CD4-positive, alpha-beta memory T cell (primary cell): ENCODE measurements at regions not wholly inside any gene's neighbourhood (a gene's known extent, or its start where the extent isn't known, plus 50 kb on each side); places are given as distances from the start of the nearest gene placed in this dataset.

ENCODE experiments used
- CTCF ChIA-PET: fragments of 350-600 bp; sonication (Branson Sonifier 250); formaldehyde crosslinking; loops from one replicate; lab custom pipeline; 2021; ENCODE audit warnings: inconsistent platforms; ENCODE audit not compliant: partially characterized antibody; lab: Charles Lee
- POLR2A ChIA-PET: fragments of 350-600 bp; sonication (Branson Sonifier 250); formaldehyde crosslinking; loops from one replicate; lab custom pipeline; 2021; ENCODE audit not compliant: partially characterized antibody; lab: Charles Lee
- DNase-seq, 5 donors: peaks; one replicate each; pipeline versions ENCODE4 v3.0.0 to v3.0.0-alpha.2; 2020 to 2022; ENCODE audit warnings: mixed read lengths in 1 of 5
- H3K27ac ChIP-seq: one replicate; pipeline ENCODE4 v1.7.0; 2013; ENCODE audit warnings: low read depth, low read length
- H3K27me3 ChIP-seq: 2 replicates; pipeline ENCODE4 v1.7.0; 2013; ENCODE audit warnings: mild to moderate bottlenecking, low read length, moderate library complexity; ENCODE audit not compliant: insufficient read depth
- H3K36me3 ChIP-seq: 2 replicates; pipeline ENCODE4 v1.7.0; 2013; ENCODE audit warnings: mild to moderate bottlenecking, low read length, moderate library complexity; ENCODE audit not compliant: insufficient read depth
- H3K4me1 ChIP-seq: 2 replicates; pipeline ENCODE4 v1.7.0; 2013; ENCODE audit warnings: mild to moderate bottlenecking, low read length, moderate library complexity; ENCODE audit not compliant: insufficient read depth
- H3K4me3 ChIP-seq, 2 donors: one replicate each; pipeline ENCODE4 v1.7.0; 2013; ENCODE audit warnings: low read length in 2 of 2, mild to moderate bottlenecking in 1 of 2
- H3K9me3 ChIP-seq, 2 donors: one replicate each; pipeline ENCODE4 v1.7.0; 2013; ENCODE audit warnings: low read length in 2 of 2, control low read depth in 1 of 2; ENCODE audit not compliant: control insufficient read depth in 1 of 2
- H3K27ac Mint-ChIP-seq, 7 donors: one replicate each; pipeline ENCODE4 v1.8.0; 2020 to 2021; ENCODE audit warnings: mixed read lengths in 7 of 7, mild to moderate bottlenecking in 6 of 7, inconsistent platforms in 3 of 7, moderate library complexity in 3 of 7
- H3K27me3 Mint-ChIP-seq, 2 donors: one replicate each; pipeline ENCODE4 v1.8.0; 2020 to 2021; ENCODE audit warnings: mixed read lengths in 2 of 2
- H3K36me3 Mint-ChIP-seq, 2 donors: one replicate each; pipeline ENCODE4 v1.8.0; 2020 to 2021; ENCODE audit warnings: mixed read lengths in 2 of 2, inconsistent platforms in 1 of 2, mild to moderate bottlenecking in 1 of 2
- H3K4me1 Mint-ChIP-seq, 4 donors: one replicate each; pipeline ENCODE4 v1.8.0; 2020 to 2021; ENCODE audit warnings: mixed read lengths in 4 of 4, mild to moderate bottlenecking in 1 of 4
- H3K4me3 Mint-ChIP-seq, 8 donors: one replicate each; pipeline ENCODE4 v1.8.0; 2020 to 2021; ENCODE audit warnings: mixed read lengths in 8 of 8, mild to moderate bottlenecking in 7 of 8, moderate library complexity in 6 of 8, inconsistent platforms in 3 of 8
- H3K9me3 Mint-ChIP-seq, 8 donors: one replicate each; pipeline ENCODE4 v1.8.0; 2020 to 2021; ENCODE audit warnings: mixed read lengths in 8 of 8, mild to moderate bottlenecking in 5 of 8, inconsistent platforms in 3 of 8, moderate library complexity in 1 of 8
- intact Hi-C: fragments of 100-400 bp; cut with micrococcal nuclease; formaldehyde crosslinking; loops from one replicate; pipeline ENCODE4 v1.15.1; 2023

DNA sequence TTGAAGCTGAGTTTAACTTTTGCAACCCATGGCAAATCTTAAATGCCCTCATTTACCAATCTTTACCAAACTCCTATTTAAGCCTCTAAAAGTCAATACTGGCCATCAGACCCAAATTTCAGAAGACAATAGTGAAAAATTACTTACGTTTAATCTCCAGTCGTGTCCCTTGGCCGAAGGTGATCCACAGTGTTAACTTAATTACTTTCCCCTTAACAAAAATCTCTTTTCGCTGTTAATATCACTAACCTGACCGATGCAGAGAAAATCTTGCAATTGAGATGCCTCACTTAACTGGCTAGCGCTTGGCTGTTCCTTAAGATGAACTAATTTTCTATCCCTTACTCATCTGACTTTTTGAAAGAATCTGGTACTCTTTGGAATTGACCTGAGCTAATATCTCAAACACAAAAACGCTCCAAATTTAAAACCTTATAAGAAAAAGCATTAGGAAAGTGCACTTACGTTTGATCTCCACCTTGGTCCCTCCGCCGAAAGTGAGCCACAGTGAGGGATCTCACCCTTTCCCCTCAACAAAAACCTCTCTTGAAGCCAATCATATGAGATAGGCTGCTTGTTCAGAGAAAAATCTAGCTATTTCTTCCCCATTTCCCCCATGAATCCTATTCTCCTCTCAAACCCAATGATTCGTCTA is 169.1 kb downstream of the RPIA start:
- H3K4me1 ChIP-seq: no peaks in the 10 kb centered on the region
- H3K27me3 ChIP-seq: peaks cover 4% of the 10 kb centered on the region
- no peak overlapping the region for H3K4me3 ChIP-seq
- Mint-ChIP-seq H3K4me3 (no peak overlapping the region), H3K36me3 (no peaks in the 10 kb centered on the region), H3K9me3 (no peaks in the 10 kb centered on the region), H3K27me3 (peaks cover 14 to 29% of the 10 kb centered on the region in 2 donors), H3K4me1 (no peaks in the 10 kb centered on the region), H3K27ac (no peak overlapping the region)
- H3K9me3 ChIP-seq: no peaks in the 10 kb centered on the region
- DNase-seq: no peak
- no peak overlapping the region for H3K27ac ChIP-seq
- intact Hi-C loops: no loop called here
- CTCF ChIA-PET: interaction anchor here (1.2 to 2.3 kb wide), 3 partner anchors 16 to 20 kb away, joined by 4 to 8 read pairs (median 7); no protein-coding TSS in a partner anchor
- H3K36me3 ChIP-seq: no peaks in the 10 kb centered on the region
- POLR2A ChIA-PET: no interaction called here

DNA sequence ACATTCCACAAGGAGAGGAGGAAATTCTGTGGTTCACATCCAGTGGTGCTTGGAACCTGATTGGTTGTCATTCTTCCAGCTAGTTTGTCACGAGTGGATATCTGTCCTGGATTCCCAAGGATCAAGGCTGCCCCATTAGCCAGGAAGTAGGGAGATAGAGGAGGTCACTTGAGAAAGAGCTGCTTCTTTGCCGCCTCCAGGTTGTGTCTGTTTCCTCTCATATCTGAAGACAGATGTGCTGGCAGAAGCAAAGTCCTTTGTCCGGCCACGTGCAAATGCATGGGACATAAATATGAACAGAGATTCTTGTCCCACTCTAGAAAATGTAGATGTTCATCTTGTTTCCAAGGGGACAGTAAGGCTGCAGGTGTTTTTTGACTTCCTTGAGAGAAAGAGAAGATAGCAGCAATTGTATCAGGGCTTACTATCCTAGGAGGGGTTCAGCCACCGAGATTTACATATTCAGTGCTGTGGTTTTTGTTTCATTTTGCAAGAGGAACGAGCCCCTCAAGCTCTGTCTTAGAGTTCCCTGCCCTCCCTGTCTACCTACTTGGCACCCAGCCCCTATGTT is 174.4 kb downstream of the RPIA start:
- no peak overlapping the region for H3K27ac Mint-ChIP-seq
- Histone ChIP-seq H3K36me3 (no peaks in the 10 kb centered on the region), H3K4me1 (no peaks in the 10 kb centered on the region), H3K4me3 (no peak overlapping the region), H3K9me3 (no peaks in the 10 kb centered on the region), H3K27ac (no peak overlapping the region), H3K27me3 (peaks cover 4% of the 10 kb centered on the region)
- DNase-seq: no peak
- CTCF ChIA-PET: interaction anchor here (1.8 to 2.1 kb wide), 2 partner anchors 9 to 15 kb away, joined by 8 to 9 read pairs; no protein-coding TSS in a partner anchor
- H3K9me3 Mint-ChIP-seq: no peaks in the 10 kb centered on the region
- intact Hi-C loops: no loop called here
- no peaks in the 10 kb centered on the region for H3K36me3 Mint-ChIP-seq
- H3K4me3 Mint-ChIP-seq: no peak overlapping the region
- H3K27me3 Mint-ChIP-seq: peaks cover 22 to 30% of the 10 kb centered on the region in 2 donors
- POLR2A ChIA-PET: no interaction called here
- no peaks in the 10 kb centered on the region for H3K4me1 Mint-ChIP-seq

DNA sequence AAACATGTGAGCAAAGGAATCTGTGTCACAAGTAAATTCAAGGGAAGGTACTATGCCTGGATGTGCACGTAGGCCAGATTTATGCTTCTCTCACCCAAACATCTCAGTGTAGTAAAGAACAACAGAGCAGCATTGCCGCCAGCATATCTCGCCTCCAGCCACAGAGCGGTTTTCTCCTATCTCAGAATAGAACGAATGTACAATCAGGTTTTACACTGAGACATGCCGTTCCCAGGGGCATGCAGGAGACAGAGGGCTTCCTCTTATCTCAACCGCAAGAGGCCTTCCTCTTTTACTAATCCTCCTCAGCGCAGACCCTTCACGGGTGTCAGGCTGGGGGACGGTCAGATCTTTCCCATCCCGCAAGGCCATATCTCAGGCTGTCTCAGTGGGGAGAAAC is 175.3 kb downstream of the RPIA start:
- ChIA-PET POLR2A (no interaction called here), CTCF (no interaction called here)
- Mint-ChIP-seq H3K4me3 (no peak overlapping the region), H3K4me1 (no peaks in the 10 kb centered on the region), H3K27me3 (peaks cover 16 to 27% of the 10 kb centered on the region in 2 donors), H3K36me3 (no peaks in the 10 kb centered on the region), H3K9me3 (no peaks in the 10 kb centered on the region), H3K27ac (no peak overlapping the region)
- no peak overlapping the region for H3K4me3 ChIP-seq
- H3K9me3 ChIP-seq: no peaks in the 10 kb centered on the region
- no peaks in the 10 kb centered on the region for H3K4me1 ChIP-seq
- DNase-seq: no peak
- intact Hi-C loops: no loop called here
- H3K27ac ChIP-seq: no peak overlapping the region
- peaks cover 4% of the 10 kb centered on the region for H3K27me3 ChIP-seq
- H3K36me3 ChIP-seq: no peaks in the 10 kb centered on the region

DNA sequence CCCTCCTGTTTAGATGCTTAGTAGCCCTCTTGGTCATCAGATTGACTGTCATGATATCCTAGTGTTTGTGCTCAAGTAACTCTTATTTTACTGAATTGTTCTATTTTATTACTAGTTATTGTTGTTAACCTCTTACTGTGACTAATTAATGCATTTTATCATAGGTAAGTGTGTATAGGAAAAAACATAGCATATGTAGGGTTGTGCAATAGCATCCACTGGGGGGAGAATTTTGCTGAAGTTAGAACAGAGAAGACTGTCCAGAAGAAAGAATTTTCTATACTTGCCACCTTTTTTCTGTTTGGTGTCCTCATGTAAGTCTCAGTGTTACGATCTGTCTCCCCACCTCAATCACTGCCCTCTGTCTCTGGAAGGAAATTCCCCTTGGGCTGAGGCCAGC is 177.4 kb downstream of the RPIA start:
- no peaks in the 10 kb centered on the region for H3K36me3 Mint-ChIP-seq
- H3K4me3 ChIP-seq: no peak overlapping the region
- peaks cover 16 to 22% of the 10 kb centered on the region in 2 donors for H3K27me3 Mint-ChIP-seq
- H3K27ac ChIP-seq: no peak overlapping the region
- H3K4me1 ChIP-seq: no peaks in the 10 kb centered on the region
- no peak overlapping the region for H3K4me3 Mint-ChIP-seq
- peaks cover 0 to under 1% (median 0%) of the 10 kb centered on the region in 4 donors for H3K4me1 Mint-ChIP-seq
- no peaks in the 10 kb centered on the region for H3K36me3 ChIP-seq
- ChIA-PET POLR2A (no interaction called here), CTCF (no interaction called here)
- H3K27ac Mint-ChIP-seq: no peak overlapping the region
- H3K9me3 ChIP-seq: no peaks in the 10 kb centered on the region
- intact Hi-C loops: no loop called here
- no peaks in the 10 kb centered on the region for H3K9me3 Mint-ChIP-seq
- peaks cover under 1% of the 10 kb centered on the region for H3K27me3 ChIP-seq
- DNase-seq: no peak

DNA sequence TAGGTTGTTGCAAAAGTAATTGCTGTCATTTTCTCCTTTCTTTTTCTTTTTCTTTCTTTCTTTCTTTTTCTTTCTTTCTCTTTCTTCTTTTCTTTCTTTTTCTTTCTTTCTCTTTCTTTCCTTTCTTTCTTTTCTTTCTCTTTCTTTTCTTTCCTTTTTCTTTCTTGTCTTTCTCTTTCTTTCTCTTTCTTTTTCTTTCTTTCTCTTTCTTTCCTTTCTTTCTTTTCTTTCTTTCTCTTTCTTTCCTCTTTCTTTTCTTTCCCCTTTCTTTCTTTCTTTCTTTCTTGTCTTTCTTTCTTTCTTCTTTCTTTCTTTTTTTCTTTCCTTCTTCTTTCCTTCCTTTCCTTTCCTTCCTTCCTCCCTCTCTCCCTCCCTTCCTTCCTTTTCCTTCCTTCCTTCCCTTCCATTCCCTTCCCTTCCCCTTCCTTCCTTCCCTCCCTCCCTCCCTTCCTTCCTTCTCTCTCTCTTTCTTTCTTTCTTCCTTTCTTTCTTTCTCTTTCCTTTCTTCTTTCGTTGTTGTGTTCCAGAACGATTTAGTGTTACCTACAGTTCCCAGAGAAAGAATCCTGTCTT is 178.9 kb downstream of the RPIA start:
- no peak for DNase-seq
- H3K36me3 ChIP-seq: no peaks in the 10 kb centered on the region
- H3K27ac Mint-ChIP-seq: no peak overlapping the region
- ChIA-PET CTCF (interaction anchor here (0.8 to 2.3 kb wide), 2 partner anchors 10 to 23 kb away, joined by 3 to 14 read pairs; no protein-coding TSS in a partner anchor), POLR2A (no interaction called here)
- H3K36me3 Mint-ChIP-seq: no peaks in the 10 kb centered on the region
- H3K4me3 ChIP-seq: no peak overlapping the region
- no peak overlapping the region for H3K4me3 Mint-ChIP-seq
- H3K4me1 Mint-ChIP-seq: peaks cover 0 to 1% (median 0%) of the 10 kb centered on the region in 4 donors
- H3K27me3 Mint-ChIP-seq: peaks cover 14 to 16% of the 10 kb centered on the region in 2 donors
- no peak overlapping the region for H3K27ac ChIP-seq
- no peaks in the 10 kb centered on the region for H3K9me3 ChIP-seq
- no peaks in the 10 kb centered on the region for H3K9me3 Mint-ChIP-seq
- intact Hi-C loops: no loop called here
- H3K4me1 ChIP-seq: no peaks in the 10 kb centered on the region
- no peaks in the 10 kb centered on the region for H3K27me3 ChIP-seq

DNA sequence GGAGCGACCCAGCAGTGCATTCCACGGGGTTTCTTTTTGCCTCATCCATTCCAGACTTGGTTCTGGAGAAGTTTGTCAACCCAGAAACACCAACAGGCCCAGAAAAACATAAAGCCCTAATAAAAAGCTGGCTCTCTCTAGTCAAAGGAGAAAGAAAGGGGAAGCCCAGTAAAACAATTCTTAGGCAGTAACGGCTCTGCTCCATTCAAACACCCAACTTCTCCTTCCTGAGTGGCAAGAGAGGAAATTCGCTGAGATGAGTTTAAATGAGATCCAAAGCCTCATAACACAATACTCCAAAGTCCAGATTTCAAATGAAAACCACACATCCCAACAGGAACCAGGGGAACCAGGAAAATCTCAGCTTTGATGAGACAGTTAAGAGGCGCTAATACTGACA is 179.9 kb downstream of the RPIA start:
- Mint-ChIP-seq H3K9me3 (no peaks in the 10 kb centered on the region), H3K36me3 (no peaks in the 10 kb centered on the region), H3K4me1 (peaks cover 0 to 1% (median 0%) of the 10 kb centered on the region in 4 donors), H3K27me3 (peaks cover 9 to 12% of the 10 kb centered on the region in 2 donors), H3K27ac (no peak overlapping the region), H3K4me3 (no peak overlapping the region)
- H3K4me3 ChIP-seq: no peak overlapping the region
- H3K9me3 ChIP-seq: no peaks in the 10 kb centered on the region
- no peaks in the 10 kb centered on the region for H3K4me1 ChIP-seq
- no peak overlapping the region for H3K27ac ChIP-seq
- DNase-seq: no peak
- no peaks in the 10 kb centered on the region for H3K27me3 ChIP-seq
- POLR2A ChIA-PET: no interaction called here
- intact Hi-C loops: no loop called here
- H3K36me3 ChIP-seq: no peaks in the 10 kb centered on the region
- CTCF ChIA-PET: interaction anchor here (0.8 to 2.3 kb wide), 2 partner anchors 9 to 24 kb away, joined by 3 to 14 read pairs; no protein-coding TSS in a partner anchor

DNA sequence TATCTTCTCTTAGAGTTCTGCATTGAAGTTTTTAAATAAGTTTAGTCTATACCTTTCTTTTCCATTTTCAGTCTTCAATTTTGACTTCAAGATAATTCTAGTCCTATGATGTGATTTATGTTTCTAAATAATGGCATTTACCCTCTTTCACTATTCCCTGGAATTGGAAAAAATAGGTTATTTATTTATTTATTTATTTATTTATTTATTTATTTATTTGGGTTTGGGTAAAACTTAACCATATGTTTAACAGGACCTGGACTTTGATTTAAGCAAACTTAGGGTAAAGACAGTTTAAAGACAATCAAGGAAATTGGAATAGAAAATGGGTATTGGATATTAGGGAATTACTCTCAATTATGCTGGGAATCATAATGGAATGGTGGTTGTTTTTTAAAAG is 182.1 kb downstream of the RPIA start:
- H3K9me3 Mint-ChIP-seq: no peaks in the 10 kb centered on the region
- peaks cover 8% of the 10 kb centered on the region in 2 donors for H3K27me3 Mint-ChIP-seq
- Histone ChIP-seq H3K27ac (no peak overlapping the region), H3K9me3 (no peaks in the 10 kb centered on the region), H3K4me1 (no peaks in the 10 kb centered on the region), H3K4me3 (no peak overlapping the region), H3K36me3 (no peaks in the 10 kb centered on the region), H3K27me3 (no peaks in the 10 kb centered on the region)
- ChIA-PET POLR2A (no interaction called here), CTCF (interaction anchor here (0.8 to 3.0 kb wide), 5 partner anchors 8 to 36 kb away, joined by 3 to 9 read pairs (median 3); no protein-coding TSS in a partner anchor)
- no peak for DNase-seq
- no peak overlapping the region for H3K4me3 Mint-ChIP-seq
- no peaks in the 10 kb centered on the region for H3K36me3 Mint-ChIP-seq
- H3K27ac Mint-ChIP-seq: no peak overlapping the region
- intact Hi-C loops: no loop called here
- H3K4me1 Mint-ChIP-seq: peaks cover 0 to 1% (median 0%) of the 10 kb centered on the region in 4 donors
